AML-193 (cell line): ENCODE measurements at regions not wholly inside any gene's neighbourhood (a gene's known extent, or its start where the extent isn't known, plus 50 kb on each side); places are given as distances from the start of the nearest gene placed in this dataset.
"Not testable (repeated sequence)": the region's sequence is repeated elsewhere in the genome, so short reads cannot be mapped to it uniquely, and the experiment has no call there.

ENCODE experiments used
- DNase-seq, 2 experiments: peaks; one replicate each; lab custom pipeline; 2025; lab: John Stamatoyannopoulos, UW

- DNase-seq, result not testable (repeated sequence)
These were observed 539.0 kb downstream of the GOLGA6L6 start for GRCh38 chr15:20002560-20002959.

DNA sequence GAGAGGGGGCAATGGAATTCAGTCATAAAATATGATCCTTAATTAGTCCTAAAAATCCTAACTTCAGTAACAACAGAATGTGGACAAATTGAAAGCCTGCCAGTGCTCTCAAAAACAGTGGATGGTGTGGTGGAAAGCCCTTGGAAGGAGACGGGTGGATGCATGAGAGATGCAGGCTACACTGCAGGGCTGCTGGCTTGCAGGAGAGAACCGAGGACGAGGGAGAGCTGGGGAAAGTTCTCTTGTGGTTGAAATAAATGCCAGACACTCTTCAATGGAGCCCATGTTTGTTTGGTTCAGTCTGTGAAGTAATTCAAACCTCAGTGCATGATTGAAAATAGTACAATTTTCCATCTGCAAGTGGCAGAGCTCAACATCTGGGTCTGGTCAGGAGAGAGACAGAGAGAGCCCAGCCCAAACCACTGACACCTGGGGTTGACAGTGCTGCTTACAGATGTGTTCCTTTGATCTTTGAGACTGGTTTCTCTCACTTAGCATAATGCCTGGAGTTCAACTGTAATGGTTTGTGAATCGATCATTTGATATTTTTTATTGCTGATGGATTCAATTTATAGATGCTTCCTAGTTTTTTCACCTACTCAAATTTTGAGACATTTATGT is 544.9 kb downstream of the GOLGA6L6 start:
- DNase-seq, result not testable (repeated sequence)

DNA sequence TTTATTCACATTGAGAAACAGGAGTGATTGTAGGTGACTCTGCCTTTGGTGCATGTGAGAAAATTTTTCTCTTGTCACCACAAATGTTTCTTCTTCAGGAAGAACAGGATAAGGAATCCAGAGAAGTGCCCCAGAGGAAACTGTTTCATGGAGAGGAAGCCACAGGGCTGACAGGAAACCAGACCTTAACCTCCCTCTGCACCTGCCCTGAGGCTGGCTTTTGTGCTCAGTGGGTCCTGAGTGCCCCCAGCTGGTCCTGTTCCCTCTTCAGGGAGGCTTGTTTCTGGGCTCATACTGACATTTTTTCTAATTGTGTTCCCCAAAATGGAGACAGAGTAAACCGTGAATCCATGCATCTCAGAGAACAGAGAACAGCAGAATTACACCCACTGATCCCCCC is 546.3 kb downstream of the GOLGA6L6 start:
- not testable (repeated sequence) for DNase-seq

GRCh38 chr15:19992428-19992827 is 549.2 kb downstream of the GOLGA6L6 start:
- DNase-seq, result no peak

DNA sequence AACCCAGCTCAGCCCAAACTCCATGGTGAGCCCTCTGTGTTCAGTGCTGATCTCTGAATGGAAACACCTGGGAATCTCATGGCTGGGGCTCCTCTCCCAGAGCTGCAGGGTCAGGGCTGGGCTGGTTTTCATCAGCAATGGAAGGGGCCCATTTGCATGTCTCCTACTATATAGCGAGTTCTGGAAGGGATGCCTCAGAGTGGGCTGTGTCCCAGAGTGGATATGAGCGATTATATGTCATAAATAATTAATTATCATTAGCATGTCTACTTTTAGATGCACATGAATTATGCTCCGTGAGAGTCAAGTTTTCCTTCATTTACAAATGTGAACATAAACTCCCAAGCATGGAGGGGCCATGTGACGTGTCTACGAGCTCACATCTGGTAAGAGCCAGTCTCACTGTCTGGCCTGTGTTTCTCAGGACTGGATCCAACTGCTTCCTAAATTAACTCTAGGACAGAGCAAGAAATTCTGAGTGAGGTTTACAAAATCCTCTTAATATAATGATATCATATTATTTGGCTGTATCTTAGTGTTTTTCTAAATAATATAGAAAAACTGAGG is 553.4 kb downstream of the GOLGA6L6 start:
- DNase-seq, result no peak

DNA sequence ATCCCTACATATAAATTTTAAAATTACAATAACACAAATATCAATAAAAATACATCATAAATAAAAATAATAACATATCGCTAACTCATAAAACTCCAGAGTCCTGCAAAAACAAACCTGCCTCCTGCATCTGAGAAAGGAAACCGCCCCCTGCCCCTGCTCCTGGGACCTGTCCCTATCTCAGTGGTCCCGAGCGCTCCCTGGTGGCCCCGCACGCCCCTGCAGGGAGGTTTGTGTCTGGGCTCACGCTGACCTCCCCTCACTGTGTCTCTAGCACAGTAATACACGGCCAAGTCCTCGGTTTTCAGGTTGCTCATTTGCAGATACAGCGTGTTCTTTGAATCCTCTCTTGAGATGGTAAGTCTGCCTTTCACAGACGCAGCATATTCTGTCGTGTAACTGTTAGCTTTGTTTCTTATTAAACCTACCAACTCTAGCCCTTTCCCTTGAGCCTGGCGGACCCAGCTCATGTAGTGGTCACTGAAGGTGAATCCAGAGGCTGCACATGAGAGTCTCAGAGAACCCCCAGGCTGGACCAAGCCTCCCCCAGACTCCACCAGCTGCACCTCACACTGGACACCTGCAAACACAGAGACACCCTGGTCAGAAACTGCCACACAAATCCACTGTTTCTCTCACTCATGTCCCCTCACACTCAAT is 554.1 kb downstream of the GOLGA6L6 start:
- no peak for DNase-seq

DNA sequence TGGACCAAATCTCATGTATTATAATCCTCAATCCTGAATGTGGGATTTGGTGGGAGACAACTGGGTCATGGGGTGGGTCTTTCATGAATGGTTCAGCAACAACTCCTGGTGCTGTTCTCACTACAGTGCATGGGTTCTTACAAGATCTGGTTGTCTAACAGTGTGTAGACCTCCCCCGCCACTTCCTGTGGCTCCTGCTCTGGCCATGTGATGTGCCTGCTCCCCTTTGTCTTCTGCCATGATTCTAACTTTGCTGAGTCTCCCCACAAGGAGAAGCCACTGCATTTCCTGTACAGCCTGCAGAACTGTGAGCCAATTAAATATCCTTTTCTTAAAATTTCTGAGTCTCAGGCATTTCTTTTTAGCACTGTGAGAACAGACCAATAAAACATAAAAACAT is 557.5 kb downstream of the GOLGA6L6 start:
- DNase-seq, result no peak

DNA sequence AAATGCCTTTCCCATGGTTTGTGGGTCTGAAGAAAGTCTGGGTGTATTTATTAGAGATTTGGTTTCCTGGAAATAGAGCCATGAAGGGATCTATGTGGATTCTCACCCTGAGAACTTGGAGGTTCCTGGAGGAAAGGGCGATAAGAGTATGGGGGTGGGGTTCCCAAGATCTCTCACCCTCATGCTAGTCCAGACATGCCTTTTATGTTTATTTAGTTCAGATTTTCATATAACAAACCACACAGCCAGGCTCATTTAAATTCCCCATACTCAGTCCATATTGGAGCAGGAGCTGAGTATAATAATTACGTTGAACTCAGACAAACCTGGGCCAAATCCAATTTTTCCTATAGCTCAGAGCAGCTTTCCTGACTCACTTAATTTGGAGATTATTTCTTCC is 566.6 kb downstream of the GOLGA6L6 start:
- DNase-seq, result no peak

DNA sequence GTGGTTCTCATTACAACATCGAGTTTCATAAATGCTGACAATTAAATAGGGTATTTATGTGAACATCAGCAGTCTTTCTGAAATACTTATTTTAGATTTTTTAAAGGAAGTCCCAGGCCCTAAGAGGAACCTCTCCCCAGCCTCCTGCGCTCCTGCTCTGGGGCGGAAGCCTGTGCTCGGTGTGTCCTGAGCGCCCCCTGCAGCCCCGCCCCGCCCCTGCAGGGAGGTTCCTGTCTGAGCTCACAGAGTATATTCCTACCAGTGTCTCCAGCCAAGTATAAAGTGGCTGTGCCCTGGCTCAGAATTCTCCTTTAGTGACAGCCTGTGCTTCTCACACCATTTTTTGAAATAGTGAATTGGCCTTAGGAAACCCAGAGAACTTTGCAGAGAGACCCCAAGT is 567.9 kb downstream of the GOLGA6L6 start:
- peak; percentile 4 to 8 for DNase-seq

DNA sequence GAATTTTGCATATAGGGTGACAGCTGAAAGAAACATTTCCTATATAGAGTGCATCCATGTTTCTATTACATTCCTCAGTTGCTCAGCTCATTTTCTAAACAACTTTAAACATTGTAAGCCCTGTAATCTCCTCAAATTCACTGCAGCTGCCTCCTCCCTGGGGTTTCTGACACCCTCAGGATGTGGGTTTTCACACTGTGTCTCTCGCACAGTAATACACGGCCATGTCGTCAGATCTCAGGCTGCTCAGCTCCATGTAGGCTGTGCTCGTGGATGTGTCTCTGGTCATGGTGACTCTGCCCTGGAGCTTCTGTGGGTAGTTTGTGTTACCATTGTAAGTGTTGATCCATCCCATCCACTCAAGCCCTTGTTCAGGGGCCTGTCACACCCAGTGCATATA is 569.0 kb downstream of the GOLGA6L6 start:
- not testable (repeated sequence) for DNase-seq

- DNase-seq, result not testable (repeated sequence)
These were observed 576.0 kb downstream of the GOLGA6L6 start for GRCh38 chr15:19965574-19965973.

DNA sequence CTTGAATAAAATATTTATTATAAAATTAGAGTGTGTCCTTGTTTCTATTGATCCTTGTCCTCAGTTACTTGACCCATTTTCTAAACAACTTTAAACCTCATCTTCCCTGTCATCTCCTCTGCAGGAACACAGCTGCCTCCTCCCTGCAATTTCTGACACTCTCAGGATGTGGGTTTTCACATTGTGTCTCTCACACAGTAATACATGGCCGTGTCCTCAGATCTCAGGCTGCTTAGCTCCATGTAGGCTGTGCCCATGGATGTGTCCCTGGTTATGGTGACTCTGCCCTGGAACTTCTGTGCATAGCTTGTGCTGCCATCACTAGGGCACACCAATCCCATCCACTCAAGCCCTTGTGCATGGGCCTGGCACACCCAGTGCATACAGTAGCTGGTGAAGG is 577.1 kb downstream of the GOLGA6L6 start:
- not testable (repeated sequence) for DNase-seq

GRCh38 chr15:19956124-19956796 is 585.3 kb downstream of the GOLGA6L6 start:
- DNase-seq, result no peak

DNA sequence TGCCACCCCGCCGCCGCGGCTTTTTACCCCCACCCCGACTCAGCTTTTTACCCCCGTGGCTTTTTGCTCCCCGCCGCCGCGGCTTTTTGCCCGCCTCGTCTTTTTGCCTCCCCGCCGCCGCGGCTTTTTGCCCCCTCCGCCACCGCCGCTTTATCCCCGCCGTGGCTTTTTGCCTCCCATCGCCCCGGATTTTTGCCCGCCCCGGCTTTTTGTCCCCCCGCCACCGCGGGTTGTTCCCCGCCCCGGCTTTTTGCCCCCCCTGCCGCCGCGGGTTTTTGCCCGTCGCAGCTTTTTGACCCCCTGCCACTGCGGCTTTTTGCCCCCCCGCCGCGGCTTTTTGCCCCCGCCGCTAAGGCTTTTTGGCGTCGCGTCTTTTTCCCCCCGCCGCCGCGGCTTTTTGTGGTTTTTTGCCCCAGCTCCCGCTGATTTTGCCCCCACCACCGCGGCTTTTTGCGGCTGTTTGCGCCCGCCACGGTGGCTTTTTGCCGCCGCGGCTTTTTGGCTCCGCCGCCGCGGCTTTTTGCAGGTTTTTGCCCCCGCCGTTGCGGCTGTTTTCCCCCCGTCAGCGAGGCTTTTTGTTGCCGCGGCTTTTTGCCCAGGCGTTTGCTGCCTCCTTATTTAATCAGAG is 597.2 kb downstream of the GOLGA6L6 start:
- no peak for DNase-seq

- DNase-seq, result no peak
These were observed 598.1 kb downstream of the GOLGA6L6 start for GRCh38 chr15:19943515-19943914.

- not testable (repeated sequence) for DNase-seq
These were observed 638.3 kb downstream of the GOLGA6L6 start for GRCh38 chr15:19903281-19903680.

DNA sequence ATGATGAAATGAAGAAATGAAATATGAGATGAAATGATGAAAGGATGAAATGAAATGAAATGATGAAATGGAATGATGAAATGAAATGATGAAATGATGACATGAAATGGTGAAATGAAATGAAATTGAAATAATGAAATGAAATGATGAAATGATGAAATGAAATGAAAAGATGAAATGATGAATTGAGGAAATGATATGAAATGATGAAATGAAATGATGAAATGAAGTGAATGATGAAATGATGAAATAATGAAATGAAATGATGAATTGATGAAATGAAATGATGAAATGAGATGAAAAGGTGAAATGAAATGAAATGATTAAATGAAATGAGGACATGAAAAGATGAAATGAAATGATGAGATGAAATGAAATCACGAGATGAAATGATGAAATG is 639.2 kb downstream of the GOLGA6L6 start:
- not testable (repeated sequence) for DNase-seq

GRCh38 chr15:19901414-19901813 is 640.2 kb downstream of the GOLGA6L6 start:
- not testable (repeated sequence) for DNase-seq

GRCh38 chr15:19899021-19899824 is 642.4 kb downstream of the GOLGA6L6 start:
- DNase-seq, result no peak

- DNase-seq, result not testable (repeated sequence)
These were observed 652.8 kb downstream of the GOLGA6L6 start for GRCh38 chr15:19888811-19889210.

DNA sequence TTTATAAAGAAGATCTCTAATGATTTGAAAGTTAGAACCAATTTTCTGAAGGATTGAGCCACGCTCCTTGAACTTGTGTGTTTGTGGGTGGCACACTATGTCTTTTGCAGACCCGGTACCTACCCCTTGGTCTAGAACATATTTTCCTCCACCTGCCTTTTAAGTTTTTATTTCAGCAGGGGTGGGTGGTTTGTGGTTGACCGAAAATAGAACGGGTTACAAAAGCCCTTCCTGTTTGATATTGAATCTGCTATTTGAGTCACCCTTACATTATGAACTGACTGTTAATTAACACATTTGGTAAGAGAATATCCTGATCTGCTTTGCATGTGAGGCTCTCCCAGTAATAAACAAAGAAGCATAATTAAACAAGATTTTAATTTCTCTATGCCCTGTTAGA is 697.5 kb downstream of the GOLGA6L6 start:
- not testable (repeated sequence) for DNase-seq
